HG02884 (cell line): ENCODE measurements at regions not wholly inside any gene's neighbourhood (a gene's known extent, or its start where the extent isn't known, plus 50 kb on each side); places are given as distances from the start of the nearest gene placed in this dataset.

ENCODE experiments used
- ATAC-seq: cut with Tn5 transposase; IDR thresholded peaks from one replicate; pipeline ENCODE4 v1.9.1; 2021; ENCODE audit warnings: mild to moderate bottlenecking, moderate library complexity; ENCODE audit not compliant: unreplicated experiment

- ATAC-seq: no peak
Observed at GRCh38 chr5:146940295-146940694, 61.7 kb upstream of the PPP2R2B start.

GRCh38 chr5:146944019-146944418, 65.5 kb upstream of the PPP2R2B start:
- no peak for ATAC-seq

GRCh38 chr5:146944764-146945616, 66.4 kb upstream of the PPP2R2B start:
- ATAC-seq: no peak

GRCh38 chr5:146945617-146946084, 67.1 kb upstream of the PPP2R2B start:
- no peak for ATAC-seq

- ATAC-seq: peak; percentile 83
Observed at GRCh38 chr5:146947181-146947941, 68.8 kb upstream of the PPP2R2B start.

- ATAC-seq: no peak
Observed at GRCh38 chr5:146948666-146949065, 70.1 kb upstream of the PPP2R2B start.

- ATAC-seq: no peak
Observed at GRCh38 chr5:146952168-146952567, 73.6 kb upstream of the PPP2R2B start.

GRCh38 chr5:146956217-146956616, 77.7 kb upstream of the PPP2R2B start:
- no peak for ATAC-seq

- no peak for ATAC-seq
Observed at GRCh38 chr5:146959360-146959759, 80.8 kb upstream of the PPP2R2B start.

- ATAC-seq: no peak
Observed at GRCh38 chr5:146962801-146963355, 84.3 kb upstream of the PPP2R2B start.

GRCh38 chr5:146965761-146966659, 87.5 kb upstream of the PPP2R2B start:
- peak; percentile 94 for ATAC-seq

GRCh38 chr5:146967646-146968045, 89.1 kb upstream of the PPP2R2B start:
- no peak for ATAC-seq

- no peak for ATAC-seq
Observed at GRCh38 chr5:146971401-146971800, 92.8 kb upstream of the PPP2R2B start.

GRCh38 chr5:146986469-146986868, 107.9 kb upstream of the PPP2R2B start:
- ATAC-seq: no peak

- no peak for ATAC-seq
Observed at GRCh38 chr5:146993876-146994530, 115.4 kb upstream of the PPP2R2B start.

GRCh38 chr5:146995878-146996277, 117.3 kb upstream of the PPP2R2B start:
- no peak for ATAC-seq

GRCh38 chr5:147015405-147015804, 136.8 kb upstream of the PPP2R2B start:
- ATAC-seq: no peak

- no peak for ATAC-seq
Observed at GRCh38 chr5:147017191-147017590, 138.6 kb upstream of the PPP2R2B start.

GRCh38 chr5:147017621-147018020, 139.1 kb upstream of the PPP2R2B start:
- ATAC-seq: no peak

- no peak for ATAC-seq
Observed at GRCh38 chr5:147018812-147019211, 140.3 kb upstream of the PPP2R2B start.
